Activated T-helper 2 cell treated with anti-CD3 and anti-CD28 coated beads, Interferon-gamma antibody, Interleukin-2, Interleukin-4, amounts not matched to agents 10 μg/mL and 5 μg/mL and 100 μg/mL, durations not matched to agents 14 hours and 24 hours and 36 hours (primary cell): ENCODE measurements at regions not wholly inside any gene's neighbourhood (a gene's known extent, or its start where the extent isn't known, plus 50 kb on each side); places are given as distances from the start of the nearest gene placed in this dataset.

Experiments used
- DNase-seq: peaks from one replicate; pipeline ENCODE4 v3.0.0; 2021; ENCODE audit warnings: low spot score
- H3K27ac Mint-ChIP-seq: one replicate; pipeline ENCODE4 v1.8.0; 2021; ENCODE audit warnings: mixed read lengths
- H3K27me3 Mint-ChIP-seq: one replicate; pipeline ENCODE4 v1.8.0; 2021; ENCODE audit warnings: low read depth, mixed read lengths
- H3K36me3 Mint-ChIP-seq: one replicate; pipeline ENCODE4 v1.8.0; 2021; ENCODE audit warnings: low read depth, mixed read lengths
- H3K4me1 Mint-ChIP-seq: one replicate; pipeline ENCODE4 v1.8.0; 2021; ENCODE audit warnings: low read depth, mixed read lengths
- H3K4me3 Mint-ChIP-seq: one replicate; pipeline ENCODE4 v1.8.0; 2021; ENCODE audit warnings: low read depth, mild to moderate bottlenecking, moderate library complexity, mixed read lengths
- H3K9me3 Mint-ChIP-seq: one replicate; pipeline ENCODE4 v1.8.0; 2021; ENCODE audit warnings: mixed read lengths
- intact Hi-C: fragments of 100-400 bp; cut with micrococcal nuclease; formaldehyde crosslinking; loops from one replicate; pipeline ENCODE4 v1.15.1; 2023

DNA sequence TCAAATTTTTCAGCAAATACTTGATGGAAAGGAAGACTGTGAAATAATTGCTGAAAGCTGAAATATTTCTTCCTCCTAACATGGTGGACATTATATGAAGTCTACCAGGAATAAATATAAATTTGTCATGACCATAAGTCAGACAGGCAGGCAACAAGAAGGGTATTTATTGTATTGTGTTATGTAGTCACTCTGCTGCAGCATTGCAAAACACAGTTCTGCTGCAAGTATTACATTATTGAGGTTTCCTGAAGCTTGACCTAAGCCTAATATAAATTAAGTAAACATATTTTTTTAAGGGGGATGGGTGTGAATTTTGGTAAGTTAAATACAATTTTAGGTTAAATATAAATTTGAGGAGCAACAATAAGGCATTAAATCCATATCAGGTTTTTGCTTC lies 60.2 kb upstream of the MAOA start:
- peaks cover 6% of the 10 kb centered on the region for H3K4me1 Mint-ChIP-seq
- no peak for DNase-seq
- H3K27ac Mint-ChIP-seq = no peak overlapping the region
- H3K9me3 Mint-ChIP-seq = peaks cover 3% of the 10 kb centered on the region
- H3K36me3 Mint-ChIP-seq = peaks cover 5% of the 10 kb centered on the region
- intact Hi-C loops = no loop called here
- no peaks in the 10 kb centered on the region for H3K27me3 Mint-ChIP-seq
- H3K4me3 Mint-ChIP-seq = no peak overlapping the region

DNA sequence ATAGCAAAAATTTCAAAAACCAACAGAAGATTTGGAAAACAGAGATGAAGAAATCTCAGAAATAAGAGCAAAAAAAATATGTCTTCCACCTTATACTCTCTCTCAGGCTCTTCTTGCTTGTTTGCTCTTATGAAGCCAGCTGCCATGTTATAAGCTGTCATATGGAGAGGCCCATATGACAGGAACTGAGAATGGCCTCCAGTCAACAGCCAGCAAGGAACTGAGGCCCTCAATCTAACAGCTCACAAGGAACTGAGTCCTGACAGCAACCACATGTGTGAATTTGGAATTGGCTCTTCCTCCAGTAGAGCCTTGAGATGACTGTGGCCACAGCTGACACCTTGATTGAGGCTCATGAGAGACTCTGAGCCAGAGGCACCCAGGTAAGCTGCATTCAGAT lies 51.3 kb upstream of the MAOA start:
- Mint-ChIP-seq H3K36me3 (peaks cover 3% of the 10 kb centered on the region), H3K27ac (no peak overlapping the region), H3K27me3 (no peaks in the 10 kb centered on the region), H3K4me3 (no peak overlapping the region), H3K4me1 (peaks cover 6% of the 10 kb centered on the region), H3K9me3 (peaks cover 8% of the 10 kb centered on the region)
- DNase-seq = no peak
- intact Hi-C loops = no loop called here

DNA sequence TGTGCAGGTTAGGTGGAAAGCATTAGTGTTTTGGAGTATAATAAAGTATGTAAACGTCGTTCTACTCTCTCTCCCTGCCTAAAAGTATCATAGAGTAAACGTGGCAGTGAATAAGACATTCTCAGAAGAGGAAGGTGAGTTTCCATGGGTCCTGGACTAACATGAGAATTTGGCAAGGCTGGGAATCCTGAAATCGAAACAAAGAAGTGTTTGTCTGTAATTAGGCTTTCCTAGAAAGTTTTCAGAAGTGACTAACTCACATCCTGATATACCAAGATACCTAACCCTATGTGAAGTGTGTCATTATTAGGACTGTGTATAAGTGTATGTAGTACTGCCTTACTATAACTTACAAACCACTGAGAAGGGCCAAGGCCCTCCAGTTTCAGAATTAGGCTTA lies 50.7 kb upstream of the MAOA start:
- H3K9me3 Mint-ChIP-seq = peaks cover 8% of the 10 kb centered on the region
- peaks cover 6% of the 10 kb centered on the region for H3K4me1 Mint-ChIP-seq
- H3K27me3 Mint-ChIP-seq = no peaks in the 10 kb centered on the region
- intact Hi-C loops = no loop called here
- H3K27ac Mint-ChIP-seq = no peak overlapping the region
- DNase-seq = no peak
- H3K36me3 Mint-ChIP-seq = peaks cover 3% of the 10 kb centered on the region
- no peak overlapping the region for H3K4me3 Mint-ChIP-seq
